Uterus (tissue), 3 donors: ENCODE measurements at regions not wholly inside any gene's neighbourhood (a gene's known extent, or its start where the extent isn't known, plus 50 kb on each side); places are given as distances from the start of the nearest gene placed in this dataset.

ENCODE experiments used
- DNase-seq, 2 donors: peaks; one replicate each; pipeline ENCODE4 v3.0.0-alpha.2; 2019 to 2020
- H3K27ac ChIP-seq, 2 donors: fragments of 200-600 bp; sonication (generic); 1 replicate in 1 of 2; 2 replicates in 1 of 2; pipeline ENCODE4 v1.5.1; 2016 to 2018
- H3K27me3 ChIP-seq, 2 donors: fragments of 200-600 bp; sonication (generic); one replicate each; pipeline ENCODE4 v1.5.1; 2018 to 2019; ENCODE audit warnings: control low read depth in 1 of 2
- H3K36me3 ChIP-seq, 2 donors: fragments of 200-600 bp; sonication (generic); one replicate each; pipeline ENCODE4 v1.5.1; 2019; ENCODE audit warnings: control low read depth in 1 of 2
- H3K4me1 ChIP-seq, 2 donors: fragments of 200-600 bp; sonication (generic); one replicate each; pipeline ENCODE4 v1.5.1; 2018 to 2019; ENCODE audit warnings: control low read depth in 1 of 2
- H3K4me3 ChIP-seq, 2 donors: fragments of 200-600 bp; sonication (generic); 1 replicate in 1 of 2; 2 replicates in 1 of 2; pipeline ENCODE4 v1.5.1; 2018 to 2019; ENCODE audit warnings: mild to moderate bottlenecking in 1 of 2
- H3K9me3 ChIP-seq, 2 donors: fragments of 200-600 bp; sonication (generic); one replicate each; pipeline ENCODE4 v1.5.1; 2019; ENCODE audit warnings: control low read depth in 1 of 2
- POLR2A ChIP-seq, 2 donors: fragments of 450-650 bp; IDR thresholded peaks; one replicate each; pipeline ENCODE4 v1.6.1; 2016; ENCODE audit warnings: antibody characterized with exemption in 2 of 2, mild to moderate bottlenecking in 1 of 2, moderate library complexity in 1 of 2
- intact Hi-C: fragments of 100-400 bp; cut with DNase I; formaldehyde crosslinking; loops from one replicate; pipeline ENCODE4 v1.15.1; 2023; ENCODE audit warnings: low total_unique reads
- TF ChIP-seq, protein P1 (sequence below), 4 experiments: fragments of 200-600 bp in 2 of 4; fragments of 450-650 bp in 2 of 4; sonication (generic) in 2 of 4; IDR thresholded peaks; one replicate each; pipeline ENCODE4 v1.5.1; 2016 to 2019; ENCODE audit warnings: antibody characterized with exemption in 4 of 4, mild to moderate bottlenecking in 2 of 4, moderate library complexity in 1 of 4
- donor health status: DM: yes; HTN: yes; CAD: no.

DNA sequence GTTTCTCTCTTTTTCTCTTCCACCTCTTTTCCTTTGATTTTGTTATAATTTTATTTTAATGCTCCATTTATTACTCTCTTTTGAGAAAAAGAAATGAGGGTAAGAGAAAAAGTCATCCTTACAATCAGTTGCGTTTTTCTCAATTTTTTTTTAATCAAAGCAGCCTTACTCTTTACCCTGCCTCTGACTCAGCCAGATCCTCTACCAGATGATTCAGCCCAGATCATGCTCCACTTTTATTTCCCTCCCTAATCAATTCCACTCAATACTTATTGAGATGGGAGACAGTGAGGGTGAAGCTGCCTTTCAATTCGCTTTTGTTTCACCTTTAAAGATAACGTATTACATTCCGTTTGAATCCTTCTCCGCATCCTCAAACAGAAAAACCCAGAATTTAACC is 337.9 kb downstream of the SATB2 start:
- intact Hi-C loops: no loop called here
- H3K36me3 ChIP-seq: no peaks in the 10 kb centered on the region
- no peaks in the 10 kb centered on the region for H3K9me3 ChIP-seq
- H3K4me1 ChIP-seq: no peaks in the 10 kb centered on the region
- no peaks in the 10 kb centered on the region for H3K27me3 ChIP-seq
- no peak overlapping the region for H3K27ac ChIP-seq
- TF ChIP-seq, protein P1, sequence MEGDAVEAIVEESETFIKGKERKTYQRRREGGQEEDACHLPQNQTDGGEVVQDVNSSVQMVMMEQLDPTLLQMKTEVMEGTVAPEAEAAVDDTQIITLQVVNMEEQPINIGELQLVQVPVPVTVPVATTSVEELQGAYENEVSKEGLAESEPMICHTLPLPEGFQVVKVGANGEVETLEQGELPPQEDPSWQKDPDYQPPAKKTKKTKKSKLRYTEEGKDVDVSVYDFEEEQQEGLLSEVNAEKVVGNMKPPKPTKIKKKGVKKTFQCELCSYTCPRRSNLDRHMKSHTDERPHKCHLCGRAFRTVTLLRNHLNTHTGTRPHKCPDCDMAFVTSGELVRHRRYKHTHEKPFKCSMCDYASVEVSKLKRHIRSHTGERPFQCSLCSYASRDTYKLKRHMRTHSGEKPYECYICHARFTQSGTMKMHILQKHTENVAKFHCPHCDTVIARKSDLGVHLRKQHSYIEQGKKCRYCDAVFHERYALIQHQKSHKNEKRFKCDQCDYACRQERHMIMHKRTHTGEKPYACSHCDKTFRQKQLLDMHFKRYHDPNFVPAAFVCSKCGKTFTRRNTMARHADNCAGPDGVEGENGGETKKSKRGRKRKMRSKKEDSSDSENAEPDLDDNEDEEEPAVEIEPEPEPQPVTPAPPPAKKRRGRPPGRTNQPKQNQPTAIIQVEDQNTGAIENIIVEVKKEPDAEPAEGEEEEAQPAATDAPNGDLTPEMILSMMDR (IDR thresholded peaks at IDR 0.05): no peak
- TF ChIP-seq POLR2A (IDR thresholded peaks at IDR 0.05): no peak
- no peak overlapping the region for H3K4me3 ChIP-seq
- DNase-seq: no peak

DNA sequence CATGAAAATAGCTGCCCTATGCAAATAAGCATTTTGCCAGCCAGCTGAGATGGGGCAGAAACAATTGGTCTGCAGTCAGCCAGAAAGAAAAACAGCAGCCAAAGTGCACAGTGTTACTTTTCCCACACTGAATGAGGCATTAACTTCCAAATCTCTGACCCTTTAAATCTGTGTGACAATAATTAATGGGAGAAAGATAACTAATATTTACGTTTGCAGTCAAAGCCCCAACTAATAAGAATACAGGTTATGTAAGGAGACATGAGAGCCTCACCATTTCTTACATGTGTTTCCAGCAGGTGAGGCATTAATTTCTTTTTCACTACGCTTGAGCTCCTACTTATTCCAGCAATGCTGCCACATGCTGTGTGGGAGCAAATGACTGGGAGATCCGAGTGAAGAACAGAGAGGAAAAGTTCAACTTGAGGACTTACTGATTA is 339.0 kb downstream of the SATB2 start:
- no peak for DNase-seq
- H3K27me3 ChIP-seq: no peaks in the 10 kb centered on the region
- TF ChIP-seq, protein P1 (IDR thresholded peaks at IDR 0.05): no peak
- TF ChIP-seq POLR2A (IDR thresholded peaks at IDR 0.05): no peak

DNA sequence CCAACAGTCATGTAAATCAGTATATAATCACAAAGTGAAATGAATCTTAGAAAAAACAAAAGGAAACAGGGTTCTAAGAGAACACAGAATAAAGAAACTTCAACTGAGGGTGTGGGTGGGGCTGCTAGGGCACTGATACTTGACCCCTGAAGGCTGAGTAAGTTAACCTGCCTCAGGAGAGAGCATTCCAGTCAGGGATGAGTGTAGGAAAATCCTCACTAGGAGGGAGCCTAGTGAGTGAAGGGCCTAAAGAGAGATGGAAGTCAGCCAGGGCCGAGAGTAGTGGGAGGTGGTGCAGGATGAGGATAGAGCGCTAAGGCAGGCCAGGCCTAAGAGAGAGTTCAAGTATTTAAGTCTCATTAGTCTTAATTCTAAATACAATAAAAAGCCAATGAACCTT is 342.6 kb downstream of the SATB2 start:
- DNase-seq: no peak
- no peaks in the 10 kb centered on the region for H3K36me3 ChIP-seq
- H3K9me3 ChIP-seq: no peaks in the 10 kb centered on the region
- intact Hi-C loops: no loop called here
- no peaks in the 10 kb centered on the region for H3K27me3 ChIP-seq
- H3K4me3 ChIP-seq: no peak overlapping the region
- H3K4me1 ChIP-seq: no peaks in the 10 kb centered on the region
- no peak overlapping the region for H3K27ac ChIP-seq
- no peak for TF ChIP-seq POLR2A (IDR thresholded peaks at IDR 0.05)
- TF ChIP-seq, protein P1 (IDR thresholded peaks at IDR 0.05): no peak

More for the DNA sequence above, 339.0 kb downstream of the SATB2 start:
- H3K4me3 ChIP-seq: no peak overlapping the region
- H3K36me3 ChIP-seq: no peaks in the 10 kb centered on the region
- no peaks in the 10 kb centered on the region for H3K9me3 ChIP-seq
- intact Hi-C loops: no loop called here
- H3K27ac ChIP-seq: no peak overlapping the region
- no peaks in the 10 kb centered on the region for H3K4me1 ChIP-seq

DNA sequence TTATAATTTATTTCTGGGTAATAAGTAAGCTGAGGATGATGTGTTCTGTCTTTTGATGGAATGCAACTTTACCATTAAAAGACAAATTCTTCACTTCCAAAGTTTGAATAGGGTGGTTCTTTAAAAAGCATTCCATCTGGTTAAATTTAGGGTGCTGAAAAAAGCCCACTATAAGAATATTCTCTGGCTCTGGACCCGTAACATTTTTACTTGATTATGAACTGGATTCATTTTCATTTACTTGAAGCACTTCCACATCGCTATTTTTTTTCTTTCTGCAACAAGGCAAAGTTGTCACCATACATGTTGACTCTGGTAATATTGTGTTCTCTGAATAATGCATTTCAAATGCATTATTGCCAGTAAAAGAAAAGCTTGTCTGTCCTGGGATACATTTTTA is 344.6 kb downstream of the SATB2 start:
- DNase-seq: no peak
- no peaks in the 10 kb centered on the region for H3K36me3 ChIP-seq
- H3K9me3 ChIP-seq: no peaks in the 10 kb centered on the region
- no peak overlapping the region for H3K4me3 ChIP-seq
- H3K27me3 ChIP-seq: no peaks in the 10 kb centered on the region
- intact Hi-C loops: no loop called here
- no peaks in the 10 kb centered on the region for H3K4me1 ChIP-seq
- TF ChIP-seq, protein P1 (IDR thresholded peaks at IDR 0.05): no peak
- no peak for TF ChIP-seq POLR2A (IDR thresholded peaks at IDR 0.05)
- H3K27ac ChIP-seq: no peak overlapping the region

DNA sequence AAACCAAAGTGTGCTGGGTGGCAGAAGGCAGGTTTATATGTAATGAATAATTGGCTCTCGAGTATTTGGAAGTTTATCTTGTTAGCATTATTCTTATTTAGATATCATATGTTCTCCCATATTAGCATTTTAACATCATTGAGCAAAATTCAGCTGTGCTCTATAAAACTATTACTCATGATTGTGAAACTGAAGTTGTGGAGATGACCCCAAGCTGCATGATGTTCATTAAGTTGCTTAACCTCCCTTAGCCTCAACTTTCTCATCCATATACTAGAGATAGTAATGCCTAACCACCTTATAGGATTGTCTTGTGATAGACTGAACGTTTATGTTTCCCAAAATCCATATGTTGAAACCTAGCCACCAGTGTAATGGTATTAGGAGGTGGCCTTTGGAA is 346.3 kb downstream of the SATB2 start:
- Histone ChIP-seq H3K9me3 (no peaks in the 10 kb centered on the region), H3K36me3 (no peaks in the 10 kb centered on the region), H3K4me1 (no peaks in the 10 kb centered on the region), H3K4me3 (no peak overlapping the region), H3K27ac (no peak overlapping the region), H3K27me3 (no peaks in the 10 kb centered on the region)
- DNase-seq: no peak
- no peak for TF ChIP-seq POLR2A (IDR thresholded peaks at IDR 0.05)
- TF ChIP-seq, protein P1 (IDR thresholded peaks at IDR 0.05): no peak
- intact Hi-C loops: no loop called here
